Kidney (tissue), 13 donors: ENCODE measurements at regions not wholly inside any gene's neighbourhood (a gene's known extent, or its start where the extent isn't known, plus 50 kb on each side); places are given as distances from the start of the nearest gene placed in this dataset.

Experiments used
- DNase-seq, 5 donors: peaks; one replicate each; pipeline ENCODE4 v3.0.0-alpha.2; 2013 to 2020
- FAIRE-seq: peaks from 2 replicates; lab custom pipeline; 2012; peaks lifted over from hg19 to GRCh38; lab: Jason Lieb, UNC
- H3K27ac ChIP-seq, 2 donors: one replicate each; pipeline ENCODE4 v1.7.0; 2013; ENCODE audit warnings: low read depth in 2 of 2, low read length in 2 of 2, inconsistent platforms in 1 of 2
- H3K27me3 ChIP-seq: one replicate; pipeline ENCODE4 v1.7.1; 2013; ENCODE audit warnings: low read length, inconsistent platforms; ENCODE audit not compliant: control insufficient read depth, insufficient read depth
- H3K36me3 ChIP-seq, 3 donors: one replicate each; pipeline versions ENCODE4 v1.7.0 to v1.7.1; 2013; ENCODE audit warnings: low read length in 3 of 3, control low read depth in 1 of 3, inconsistent platforms in 1 of 3; ENCODE audit not compliant: insufficient read depth in 3 of 3, control insufficient read depth in 2 of 3
- H3K4me1 ChIP-seq, 3 donors: one replicate each; pipeline versions ENCODE4 v1.7.0 to v1.7.1; 2013; ENCODE audit warnings: low read length in 3 of 3, inconsistent platforms in 1 of 3, low read depth in 1 of 3; ENCODE audit not compliant: control insufficient read depth in 2 of 3, insufficient read depth in 2 of 3
- H3K4me3 ChIP-seq, 3 donors: one replicate each; pipeline versions ENCODE4 v1.7.0 to v1.8.1; 2013; ENCODE audit warnings: low read length in 3 of 3, control low read depth in 1 of 3, inconsistent platforms in 1 of 3
- H3K9ac ChIP-seq, 3 donors: one replicate each; pipeline versions ENCODE4 v1.7.0 to v1.7.1; 2013; ENCODE audit warnings: low read length in 3 of 3, control low read depth in 1 of 3, inconsistent platforms in 1 of 3
- H3K9me3 ChIP-seq, 3 donors: one replicate each; pipeline versions ENCODE4 v1.7.0 to v1.7.1; 2013; ENCODE audit warnings: low read length in 3 of 3, control low read depth in 1 of 3, inconsistent platforms in 1 of 3; ENCODE audit not compliant: control insufficient read depth in 2 of 3, insufficient read depth in 1 of 3
- intact Hi-C: fragments of 100-400 bp; cut with DNase I; formaldehyde crosslinking; loops from one replicate; pipeline ENCODE4 v1.11.1; 2022
- TF ChIP-seq, protein P1 (sequence below): IDR thresholded peaks from 3 replicates; pipeline ENCODE4 v1.5.1; 2012; ENCODE audit warnings: mild to moderate bottlenecking, moderate library complexity, borderline replicate concordance; ENCODE audit not compliant: insufficient read depth; ENCODE audit errors: extremely low read depth
- donor health status: control.
- donor health status: control.
- donor health status: control.
- donor health status: control.
- donor health status: control.
- donor health status: DM: yes; HTN: yes; CAD: no.
- donor health status: Normal renal cell carcinoma (clear cell type).

DNA sequence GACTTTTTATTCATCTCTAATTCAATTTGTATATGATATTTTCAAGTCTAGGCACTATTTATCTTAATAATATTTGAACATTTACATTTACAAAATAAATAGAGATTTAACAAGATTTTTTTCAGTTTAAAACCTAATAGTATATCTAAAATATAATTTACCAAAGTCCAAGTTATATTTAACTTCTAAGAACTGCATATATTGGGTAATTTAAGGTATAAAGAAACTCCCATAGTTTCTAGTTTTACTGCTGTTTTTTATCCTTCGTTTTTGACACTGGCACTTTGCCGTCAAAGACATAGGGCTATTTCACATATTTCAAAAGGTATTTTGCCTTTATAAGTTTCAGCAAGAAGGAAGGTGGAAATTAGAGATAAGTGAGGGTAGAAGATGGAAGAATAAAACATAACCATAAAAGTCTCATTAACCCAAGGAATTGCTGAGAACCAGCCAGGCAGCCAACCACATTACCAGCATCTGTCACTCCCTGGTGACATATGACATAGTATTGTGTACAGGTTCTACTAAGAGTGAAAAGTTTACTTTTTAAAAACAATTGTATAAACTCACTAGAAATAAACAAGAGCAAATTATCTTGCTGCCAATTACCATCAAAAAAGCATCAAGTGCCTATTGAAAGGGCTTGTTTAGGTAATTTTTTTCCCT lies 251.5 kb downstream of the NSUN3 start:
- no peak overlapping the region for H3K27ac ChIP-seq
- no peaks in the 10 kb centered on the region for H3K36me3 ChIP-seq
- no peak overlapping the region for H3K4me3 ChIP-seq
- FAIRE-seq = no peak
- no peaks in the 10 kb centered on the region for H3K9me3 ChIP-seq
- DNase-seq = no peak
- TF ChIP-seq, protein P1, sequence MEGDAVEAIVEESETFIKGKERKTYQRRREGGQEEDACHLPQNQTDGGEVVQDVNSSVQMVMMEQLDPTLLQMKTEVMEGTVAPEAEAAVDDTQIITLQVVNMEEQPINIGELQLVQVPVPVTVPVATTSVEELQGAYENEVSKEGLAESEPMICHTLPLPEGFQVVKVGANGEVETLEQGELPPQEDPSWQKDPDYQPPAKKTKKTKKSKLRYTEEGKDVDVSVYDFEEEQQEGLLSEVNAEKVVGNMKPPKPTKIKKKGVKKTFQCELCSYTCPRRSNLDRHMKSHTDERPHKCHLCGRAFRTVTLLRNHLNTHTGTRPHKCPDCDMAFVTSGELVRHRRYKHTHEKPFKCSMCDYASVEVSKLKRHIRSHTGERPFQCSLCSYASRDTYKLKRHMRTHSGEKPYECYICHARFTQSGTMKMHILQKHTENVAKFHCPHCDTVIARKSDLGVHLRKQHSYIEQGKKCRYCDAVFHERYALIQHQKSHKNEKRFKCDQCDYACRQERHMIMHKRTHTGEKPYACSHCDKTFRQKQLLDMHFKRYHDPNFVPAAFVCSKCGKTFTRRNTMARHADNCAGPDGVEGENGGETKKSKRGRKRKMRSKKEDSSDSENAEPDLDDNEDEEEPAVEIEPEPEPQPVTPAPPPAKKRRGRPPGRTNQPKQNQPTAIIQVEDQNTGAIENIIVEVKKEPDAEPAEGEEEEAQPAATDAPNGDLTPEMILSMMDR = no peak
- H3K27me3 ChIP-seq = no peaks in the 10 kb centered on the region
- intact Hi-C loops = no loop called here
- no peaks in the 10 kb centered on the region for H3K4me1 ChIP-seq
- H3K9ac ChIP-seq = no peak overlapping the region

DNA sequence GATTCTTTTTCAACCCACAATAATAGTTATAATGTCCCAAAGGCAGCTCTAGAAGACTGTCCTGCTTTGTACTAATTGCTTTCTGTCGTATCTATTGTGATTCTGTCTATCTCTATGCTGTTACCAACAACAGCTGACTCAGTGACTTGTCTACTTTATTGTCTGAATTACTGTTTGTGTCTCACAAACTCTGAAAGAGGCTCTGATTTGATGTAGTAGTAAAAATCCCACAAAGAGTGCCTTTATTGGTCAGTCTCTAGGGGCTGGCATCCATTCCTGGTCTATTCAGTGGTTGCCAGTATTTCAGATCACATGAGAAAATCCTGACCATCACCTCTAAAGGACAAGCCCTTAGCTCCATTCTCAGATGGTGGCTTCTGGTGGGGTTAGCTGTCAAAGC lies 254.2 kb downstream of the NSUN3 start:
- TF ChIP-seq, protein P1 = no peak
- H3K4me1 ChIP-seq = no peaks in the 10 kb centered on the region
- no peaks in the 10 kb centered on the region for H3K36me3 ChIP-seq
- H3K27me3 ChIP-seq = no peaks in the 10 kb centered on the region
- FAIRE-seq (no peak), DNase-seq (no peak)
- no peak overlapping the region for H3K4me3 ChIP-seq
- H3K27ac ChIP-seq = no peak overlapping the region
- intact Hi-C loops = no loop called here
- H3K9ac ChIP-seq = no peak overlapping the region
- no peaks in the 10 kb centered on the region for H3K9me3 ChIP-seq

DNA sequence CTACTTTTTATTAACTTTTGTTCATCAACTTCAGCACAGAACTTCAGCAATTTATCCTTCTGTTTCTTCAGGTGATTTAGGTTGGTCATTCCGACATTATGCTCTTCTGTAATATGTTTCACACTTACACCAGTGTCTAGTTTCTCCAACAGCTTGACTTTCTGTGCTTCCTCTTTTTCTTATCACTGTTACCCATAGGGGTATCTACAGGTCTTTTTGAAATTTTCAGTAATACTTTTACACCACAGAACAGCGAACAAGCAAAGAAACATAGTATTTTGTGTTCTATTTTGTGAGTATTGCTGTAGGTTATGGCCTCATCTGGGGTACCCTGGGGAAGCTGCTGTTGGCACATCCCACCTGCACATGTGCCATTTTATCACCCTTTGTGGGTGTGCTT lies 260.7 kb downstream of the NSUN3 start:
- Histone ChIP-seq H3K9ac (no peak overlapping the region), H3K4me1 (no peaks in the 10 kb centered on the region), H3K9me3 (no peaks in the 10 kb centered on the region), H3K4me3 (no peak overlapping the region), H3K27me3 (no peaks in the 10 kb centered on the region), H3K36me3 (no peaks in the 10 kb centered on the region), H3K27ac (no peak overlapping the region)
- TF ChIP-seq, protein P1 = no peak
- intact Hi-C loops = no loop called here
- no peak for FAIRE-seq
- DNase-seq = no peak

DNA sequence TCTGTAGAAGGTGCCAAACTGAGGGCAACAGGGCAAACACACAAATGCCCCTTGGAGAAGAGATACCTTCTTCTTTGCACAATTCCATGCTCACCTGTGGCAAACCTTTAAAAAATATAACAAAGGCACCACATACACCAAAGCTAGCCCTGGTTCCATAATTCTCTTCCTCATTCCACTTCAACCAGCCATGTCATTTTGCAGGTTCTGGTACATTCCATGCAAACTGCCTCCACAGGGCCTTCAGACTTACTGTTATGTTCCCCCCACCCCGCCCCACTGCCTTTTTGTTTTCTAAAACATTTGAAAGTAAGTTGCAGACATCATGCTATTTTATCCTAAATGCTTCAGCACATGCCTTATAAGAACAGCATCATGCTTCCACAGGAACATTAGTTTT lies 269.0 kb downstream of the NSUN3 start:
- H3K9me3 ChIP-seq = no peaks in the 10 kb centered on the region
- TF ChIP-seq, protein P1 = no peak
- no peak for FAIRE-seq
- DNase-seq = no peak
- H3K36me3 ChIP-seq = no peaks in the 10 kb centered on the region
- H3K4me3 ChIP-seq = no peak overlapping the region
- H3K9ac ChIP-seq = no peak overlapping the region
- no peaks in the 10 kb centered on the region for H3K27me3 ChIP-seq
- intact Hi-C loops = no loop called here
- no peak overlapping the region for H3K27ac ChIP-seq
- H3K4me1 ChIP-seq = no peaks in the 10 kb centered on the region
